Neuronal stem cell (in vitro differentiated cells): ENCODE measurements at regions not wholly inside any gene's neighbourhood (a gene's known extent, or its start where the extent isn't known, plus 50 kb on each side); places are given as distances from the start of the nearest gene placed in this dataset.

Source experiments
- DNase-seq: peaks from one replicate; pipeline ENCODE4 v3.0.0-alpha.2; 2013; ENCODE audit warnings: low spot score
- H2AFZ ChIP-seq: one replicate; pipeline ENCODE4 v1.6.1; 2013; ENCODE audit warnings: mild to moderate bottlenecking, low read length, inconsistent platforms
- H2AK5ac ChIP-seq: 2 replicates; pipeline ENCODE4 v1.6.1; 2013; ENCODE audit warnings: low read depth, mild to moderate bottlenecking, inconsistent platforms, low read length, moderate library complexity, mixed read lengths
- H2BK120ac ChIP-seq: 2 replicates; pipeline ENCODE4 v1.6.1; 2013; ENCODE audit warnings: low read depth, mild to moderate bottlenecking, inconsistent platforms, low read length, moderate library complexity, mixed read lengths
- H2BK12ac ChIP-seq: one replicate; pipeline ENCODE4 v1.6.1; 2013; ENCODE audit warnings: low read length, inconsistent platforms
- H2BK15ac ChIP-seq: 2 replicates; pipeline ENCODE4 v1.6.1; 2013; ENCODE audit warnings: mild to moderate bottlenecking, low read length, inconsistent platforms, mixed read lengths
- H2BK5ac ChIP-seq: one replicate; pipeline ENCODE4 v1.6.1; 2013; ENCODE audit warnings: inconsistent platforms, mild to moderate bottlenecking, low read length, moderate library complexity
- H3K14ac ChIP-seq: one replicate; pipeline ENCODE4 v1.6.1; 2013; ENCODE audit warnings: low read length, inconsistent platforms
- H3K18ac ChIP-seq: 2 replicates; pipeline ENCODE4 v1.6.1; 2013; ENCODE audit warnings: low read length, inconsistent platforms
- H3K23ac ChIP-seq: 2 replicates; pipeline ENCODE4 v1.6.1; 2013; ENCODE audit warnings: low read depth, mild to moderate bottlenecking, mixed read lengths, low read length, inconsistent platforms; ENCODE audit not compliant: poor library complexity
- H3K27ac ChIP-seq: replicated peaks from 3 replicates; pipeline ENCODE4 v1.5.1; 2013; ENCODE audit warnings: low read length, inconsistent platforms
- H3K27me3 ChIP-seq, 3 experiments: 2 replicates each; pipeline ENCODE4 v1.6.1; 2013; ENCODE audit warnings: low read length in 3 of 3, mild to moderate bottlenecking in 2 of 3, inconsistent platforms in 1 of 3, low read depth in 1 of 3, mixed read lengths in 1 of 3, moderate library complexity in 1 of 3; ENCODE audit not compliant: control insufficient read depth in 3 of 3, insufficient read depth in 3 of 3
- H3K36me3 ChIP-seq, 2 donors: replicated peaks in 1 of 2; 2 replicates each; pipeline ENCODE4 v1.6.1; 2013; ENCODE audit warnings: low read length in 2 of 2; ENCODE audit not compliant: control insufficient read depth in 2 of 2, insufficient read depth in 2 of 2
- H3K4ac ChIP-seq: 2 replicates; pipeline ENCODE4 v1.6.1; 2013; ENCODE audit warnings: inconsistent platforms, mild to moderate bottlenecking, low read length, moderate library complexity
- H3K4me1 ChIP-seq, 2 donors: 1 replicate in 1 of 2; 2 replicates in 1 of 2; pipeline ENCODE4 v1.6.1; 2013; ENCODE audit warnings: low read length in 2 of 2, low read depth in 1 of 2; ENCODE audit not compliant: control insufficient read depth in 2 of 2, insufficient read depth in 1 of 2
- H3K4me2 ChIP-seq: one replicate; pipeline ENCODE4 v1.6.1; 2013; ENCODE audit warnings: mild to moderate bottlenecking, low read length, inconsistent platforms; ENCODE audit not compliant: insufficient read depth, poor library complexity, severe bottlenecking
- H3K4me3 ChIP-seq, 2 donors: 2 replicates each; pipeline ENCODE4 v1.5.1; 2013; ENCODE audit warnings: low read length in 2 of 2, mild to moderate bottlenecking in 2 of 2, inconsistent platforms in 1 of 2, moderate library complexity in 1 of 2
- H3K79me1 ChIP-seq: one replicate; pipeline ENCODE4 v1.6.1; 2013; ENCODE audit warnings: low read depth, mild to moderate bottlenecking, inconsistent platforms, low read length, moderate library complexity
- H3K9ac ChIP-seq: one replicate; pipeline ENCODE4 v1.6.1; 2013; ENCODE audit warnings: mild to moderate bottlenecking, low read depth, low read length, inconsistent platforms; ENCODE audit not compliant: poor library complexity
- H3K9me3 ChIP-seq, 2 donors: replicated peaks in 1 of 2; 2 replicates each; pipeline versions ENCODE3 to v1.6.1; 2013; ENCODE audit warnings: low read length in 2 of 2, mild to moderate bottlenecking in 2 of 2, inconsistent platforms in 1 of 2, low read depth in 1 of 2, mixed read lengths in 1 of 2, moderate library complexity in 1 of 2; ENCODE audit not compliant: control insufficient read depth in 2 of 2, insufficient read depth in 1 of 2
- H4K8ac ChIP-seq: one replicate; pipeline ENCODE4 v1.6.1; 2013; ENCODE audit warnings: low read depth, mild to moderate bottlenecking, inconsistent platforms, low read length, moderate library complexity
- H4K91ac ChIP-seq: one replicate; pipeline ENCODE4 v1.6.1; 2013; ENCODE audit warnings: low read length, low read depth, mild to moderate bottlenecking, inconsistent platforms; ENCODE audit not compliant: poor library complexity
- WGBS, 2 donors: extraction: QIAGEN DNeasy Blood & Tissue Kit; methylation state at CpG; one replicate each; pipeline ENCODE4 v1.1.7; 2013; ENCODE audit warnings: missing lambda C conversion rate in 2 of 2, mixed read lengths in 1 of 2; ENCODE audit not compliant: insufficient read length in 2 of 2, insufficient replicate concordance in 1 of 2; ENCODE audit errors: extremely low coverage in 2 of 2; 5-methylcytosine and 5-hydroxymethylcytosine counted together

DNA sequence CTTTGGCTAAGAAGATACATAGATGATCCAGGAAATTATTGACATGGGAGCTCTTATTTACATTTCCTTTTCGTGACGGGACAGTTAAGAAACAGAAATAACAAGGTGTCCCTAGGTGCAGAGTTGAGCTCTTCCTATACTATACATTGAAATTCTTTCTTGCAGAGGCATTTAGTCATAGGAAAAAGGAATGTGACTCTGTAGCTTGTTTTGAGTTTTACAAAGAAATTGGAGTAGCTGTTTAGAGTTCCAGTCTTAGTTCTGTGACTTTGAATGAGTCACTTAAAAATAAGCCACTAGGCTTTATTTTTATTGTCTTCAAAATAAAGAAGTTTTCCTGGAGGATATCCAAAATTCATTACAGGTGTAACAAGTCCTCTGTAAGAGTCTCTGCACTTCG lies 723.5 kb upstream of the SGO1 start:
- Histone ChIP-seq H2BK15ac (no peak overlapping the region), H4K91ac (no peak overlapping the region), H3K36me3 (no peaks in the 10 kb centered on the region), H3K27ac (no peak overlapping the region), H3K4me1 (no peaks in the 10 kb centered on the region), H3K79me1 (no peaks in the 10 kb centered on the region), H3K4ac (no peak overlapping the region), H4K8ac (no peak overlapping the region), H3K4me2 (no peak overlapping the region), H3K14ac (no peak overlapping the region), H2BK5ac (no peak overlapping the region), H3K27me3 (no peaks in the 10 kb centered on the region), H3K18ac (no peak overlapping the region), H2BK120ac (no peak overlapping the region), H3K9me3 (no peaks in the 10 kb centered on the region), H2AFZ (no peak overlapping the region), H3K4me3 (no peak overlapping the region), H2AK5ac (no peak overlapping the region), H3K9ac (no peak overlapping the region), H3K23ac (no peak overlapping the region), H2BK12ac (no peak overlapping the region)
- no CpG with 5 or more reads among the region's 3 CpGs for WGBS, 2 donors
- no peak for DNase-seq

- Histone ChIP-seq H3K27ac (no peak overlapping the region), H3K18ac (no peak overlapping the region), H3K79me1 (no peaks in the 10 kb centered on the region), H2BK5ac (no peak overlapping the region), H3K4me3 (no peak overlapping the region), H4K91ac (no peak overlapping the region), H2AFZ (no peak overlapping the region), H2AK5ac (no peak overlapping the region), H3K9ac (no peak overlapping the region), H3K4ac (no peak overlapping the region), H2BK15ac (no peak overlapping the region), H3K23ac (no peak overlapping the region), H3K14ac (no peak overlapping the region), H3K36me3 (no peaks in the 10 kb centered on the region), H3K4me1 (no peaks in the 10 kb centered on the region), H2BK120ac (no peak overlapping the region), H3K9me3 (no peaks in the 10 kb centered on the region), H2BK12ac (no peak overlapping the region), H3K4me2 (no peak overlapping the region), H3K27me3 (no peaks in the 10 kb centered on the region), H4K8ac (no peak overlapping the region)
- no peak for DNase-seq
- WGBS, 2 donors, result no CpG with 5 or more reads among the region's 8 CpGs
These were observed 719.3 kb upstream of the SGO1 start for GRCh38 chr3:20905210-20905805.

GRCh38 chr3:20904671-20905070 lies 718.7 kb upstream of the SGO1 start:
- no CpG with 5 or more reads among the region's 3 CpGs for WGBS, 2 donors
- Histone ChIP-seq H3K23ac (no peak overlapping the region), H3K4ac (no peak overlapping the region), H3K27me3 (no peaks in the 10 kb centered on the region), H2BK12ac (no peak overlapping the region), H2AK5ac (no peak overlapping the region), H3K27ac (no peak overlapping the region), H4K8ac (no peak overlapping the region), H3K14ac (no peak overlapping the region), H2AFZ (no peak overlapping the region), H2BK120ac (no peak overlapping the region), H2BK5ac (no peak overlapping the region), H2BK15ac (no peak overlapping the region), H3K9me3 (no peaks in the 10 kb centered on the region), H3K79me1 (no peaks in the 10 kb centered on the region), H3K4me2 (no peak overlapping the region), H3K9ac (no peak overlapping the region), H3K18ac (no peak overlapping the region), H4K91ac (no peak overlapping the region), H3K36me3 (no peaks in the 10 kb centered on the region), H3K4me3 (no peak overlapping the region), H3K4me1 (no peaks in the 10 kb centered on the region)
- no peak for DNase-seq

- no peaks in the 10 kb centered on the region for H3K9me3 ChIP-seq
- H3K14ac ChIP-seq, result no peak overlapping the region
- H3K79me1 ChIP-seq, result peaks cover 2% of the 10 kb centered on the region
- H2BK120ac ChIP-seq, result no peak overlapping the region
- no peak overlapping the region for H2BK5ac ChIP-seq
- H3K4me3 ChIP-seq, result no peak overlapping the region
- WGBS, 2 donors, result no CpG with 5 or more reads among the region's 2 CpGs
- H3K36me3 ChIP-seq, result no peaks in the 10 kb centered on the region
- H3K4me1 ChIP-seq, result no peaks in the 10 kb centered on the region
- no peak overlapping the region for H4K91ac ChIP-seq
- no peak overlapping the region for H2AFZ ChIP-seq
- no peak overlapping the region for H3K23ac ChIP-seq
- H3K9ac ChIP-seq, result no peak overlapping the region
- no peak overlapping the region for H3K4ac ChIP-seq
- DNase-seq, result no peak
- H3K18ac ChIP-seq, result no peak overlapping the region
- no peak overlapping the region for H2BK12ac ChIP-seq
- H2BK15ac ChIP-seq, result no peak overlapping the region
- no peak overlapping the region for H3K4me2 ChIP-seq
- no peak overlapping the region for H3K27ac ChIP-seq
- no peaks in the 10 kb centered on the region for H3K27me3 ChIP-seq
- H2AK5ac ChIP-seq, result no peak overlapping the region
- no peak overlapping the region for H4K8ac ChIP-seq
These were observed 713.0 kb upstream of the SGO1 start for GRCh38 chr3:20898962-20899361.
